ENCODE measurements at regions not wholly inside any gene's neighbourhood (a gene's known extent, or its start where the extent isn't known, plus 50 kb on each side); places are given as distances from the start of the nearest gene placed in this dataset.

GRCh38 chr9:86471171-86471815, 117.1 kb upstream of the TUT7 start:
- Histone ChIP-seq H3K4me3 (ENCODE audit: low read length) (no peak overlapping the region), H4K20me1 (ENCODE audit: insufficient read depth) (no peaks in the 10 kb centered on the region), H2AFZ (ENCODE audit: low read depth, low read length) (no peak overlapping the region), H3K9ac (ENCODE audit: low read length) (no peak overlapping the region), H3K9me2 (ENCODE audit: insufficient read depth, low read length) (no peaks in the 10 kb centered on the region), H3K27me3 (ENCODE audit: insufficient read depth, low read depth, low read length) (no peaks in the 10 kb centered on the region), H3K36me3 (ENCODE audit: insufficient read depth, low read length) (no peaks in the 10 kb centered on the region), H3K4me2 (ENCODE audit: low read length) (no peak overlapping the region), H3K9me3 (ENCODE audit: low read length) (no peaks in the 10 kb centered on the region), H3K27ac (ENCODE audit: low read length) (no peak overlapping the region), H3F3A (ENCODE audit: insufficient read depth, low read length, poor library complexity, severe bottlenecking) (no peaks in the 10 kb centered on the region), H3K79me2 (replicated peaks; ENCODE audit: insufficient read depth, low read length) (no peaks in the 10 kb centered on the region)
- no peak for TF ChIP-seq TAF1 (IDR thresholded peaks at IDR 0.05; ENCODE audit: low read depth)
- TF ChIP-seq REST (IDR thresholded peaks at IDR 0.05; ENCODE audit: borderline replicate concordance), result no peak
- TF ChIP-seq SMC3 (conservative IDR thresholded peaks at IDR 0.05; ENCODE audit: poor library complexity), result no peak
- TF ChIP-seq RAD21 (conservative IDR thresholded peaks at IDR 0.05), result no peak
- TF ChIP-seq EP300 (conservative IDR thresholded peaks at IDR 0.05; ENCODE audit: poor library complexity, severe bottlenecking), result no peak
- no peak for TF ChIP-seq MXI1 (conservative IDR thresholded peaks at IDR 0.05; ENCODE audit: poor library complexity, severe bottlenecking)
- TF ChIP-seq EZH2 (IDR thresholded peaks at IDR 0.05; ENCODE audit: borderline replicate concordance, insufficient read depth, low read length, poor library complexity, severe bottlenecking), result no peak
- no peak for TF ChIP-seq CTCF (IDR thresholded peaks at IDR 0.05; ENCODE audit: poor library complexity, severe bottlenecking)
- no peak for TF ChIP-seq POLR2AphosphoS5 (IDR thresholded peaks at IDR 0.05)

GRCh38 chr9:86470326-86470725, 116.1 kb upstream of the TUT7 start:
- Histone ChIP-seq H4K20me1 (ENCODE audit: insufficient read depth) (no peaks in the 10 kb centered on the region), H3K27me3 (ENCODE audit: insufficient read depth, low read depth, low read length) (no peaks in the 10 kb centered on the region), H2AFZ (ENCODE audit: low read depth, low read length) (no peak overlapping the region), H3K27ac (ENCODE audit: low read length) (no peak overlapping the region), H3F3A (ENCODE audit: insufficient read depth, low read length, poor library complexity, severe bottlenecking) (no peaks in the 10 kb centered on the region), H3K79me2 (replicated peaks; ENCODE audit: insufficient read depth, low read length) (no peaks in the 10 kb centered on the region), H3K9ac (ENCODE audit: low read length) (no peak overlapping the region), H3K4me3 (ENCODE audit: low read length) (no peak overlapping the region), H3K36me3 (ENCODE audit: insufficient read depth, low read length) (no peaks in the 10 kb centered on the region), H3K4me2 (ENCODE audit: low read length) (no peak overlapping the region), H3K9me3 (ENCODE audit: low read length) (no peaks in the 10 kb centered on the region), H3K9me2 (ENCODE audit: insufficient read depth, low read length) (no peaks in the 10 kb centered on the region)
- TF ChIP-seq REST (IDR thresholded peaks at IDR 0.05; ENCODE audit: borderline replicate concordance) (no peak), CTCF (IDR thresholded peaks at IDR 0.05; ENCODE audit: poor library complexity, severe bottlenecking) (no peak), RAD21 (conservative IDR thresholded peaks at IDR 0.05) (no peak), SMC3 (conservative IDR thresholded peaks at IDR 0.05; ENCODE audit: poor library complexity) (no peak), MXI1 (conservative IDR thresholded peaks at IDR 0.05; ENCODE audit: poor library complexity, severe bottlenecking) (no peak), EP300 (conservative IDR thresholded peaks at IDR 0.05; ENCODE audit: poor library complexity, severe bottlenecking) (no peak), TAF1 (IDR thresholded peaks at IDR 0.05; ENCODE audit: low read depth) (no peak), EZH2 (IDR thresholded peaks at IDR 0.05; ENCODE audit: borderline replicate concordance, insufficient read depth, low read length, poor library complexity, severe bottlenecking) (no peak), POLR2AphosphoS5 (IDR thresholded peaks at IDR 0.05) (no peak)

All from neural cell (in vitro differentiated cells).